ENCODE measurements at regions not wholly inside any gene's neighbourhood (a gene's known extent, or its start where the extent isn't known, plus 50 kb on each side); places are given as distances from the start of the nearest gene placed in this dataset.

DNA sequence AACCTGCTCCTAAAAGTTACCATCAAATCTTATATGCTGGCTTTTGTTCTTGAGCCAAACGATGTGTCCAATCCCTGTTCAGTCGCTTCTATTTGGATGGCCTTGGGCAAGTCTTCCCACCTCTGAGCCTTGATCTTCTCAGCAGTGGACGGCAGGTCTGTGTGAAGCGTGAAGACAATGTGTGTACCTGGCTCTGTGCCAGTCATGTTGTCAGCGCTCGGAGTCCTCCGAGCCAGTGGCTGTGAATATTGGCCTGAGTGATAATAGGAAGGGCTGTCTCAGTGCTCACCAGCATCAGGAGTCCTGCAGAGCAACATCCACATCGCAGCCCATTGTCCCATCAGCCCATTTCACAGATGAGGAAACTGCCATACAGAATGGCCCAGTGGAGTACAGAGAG is 219.0 kb downstream of the CDC5L start:
- no peak for DNase-seq (ENCODE audit: low spot score)
- no peak for FAIRE-seq

GRCh38 chr6:44606976-44607375 is 219.5 kb downstream of the CDC5L start:
- no peak for DNase-seq (ENCODE audit: low spot score)
- no peak for FAIRE-seq

- no peak for FAIRE-seq
- DNase-seq (ENCODE audit: low spot score), result no peak
Measured at GRCh38 chr6:44608175-44608574, 220.7 kb downstream of the CDC5L start.

- no peak for FAIRE-seq
Measured at GRCh38 chr6:44609051-44609612, 221.6 kb downstream of the CDC5L start.

DNA sequence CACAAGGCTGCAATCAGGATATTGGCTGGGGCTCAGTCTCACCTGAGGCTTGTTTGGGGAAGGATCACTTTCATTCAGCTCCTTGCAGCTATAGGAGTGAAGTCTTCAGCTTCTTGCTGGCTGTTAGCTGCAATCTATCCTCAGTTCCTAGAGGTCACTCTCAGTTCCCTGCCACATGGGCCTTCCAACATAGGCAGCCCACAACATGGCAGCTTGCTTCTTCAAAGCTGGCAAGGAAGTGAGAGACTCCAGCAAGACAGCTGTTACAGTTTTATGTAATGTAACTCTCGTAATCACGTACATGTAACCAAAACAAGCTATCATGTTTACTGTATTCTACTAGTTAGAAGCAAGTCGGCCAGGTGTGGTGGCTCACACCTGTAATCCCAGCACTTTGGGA is 226.9 kb downstream of the CDC5L start:
- FAIRE-seq, result no peak
- no peak for DNase-seq (ENCODE audit: low spot score)

More at GRCh38 chr6:44609051-44609612, 221.6 kb downstream of the CDC5L start:
- no peak for DNase-seq (ENCODE audit: low spot score)

DNA sequence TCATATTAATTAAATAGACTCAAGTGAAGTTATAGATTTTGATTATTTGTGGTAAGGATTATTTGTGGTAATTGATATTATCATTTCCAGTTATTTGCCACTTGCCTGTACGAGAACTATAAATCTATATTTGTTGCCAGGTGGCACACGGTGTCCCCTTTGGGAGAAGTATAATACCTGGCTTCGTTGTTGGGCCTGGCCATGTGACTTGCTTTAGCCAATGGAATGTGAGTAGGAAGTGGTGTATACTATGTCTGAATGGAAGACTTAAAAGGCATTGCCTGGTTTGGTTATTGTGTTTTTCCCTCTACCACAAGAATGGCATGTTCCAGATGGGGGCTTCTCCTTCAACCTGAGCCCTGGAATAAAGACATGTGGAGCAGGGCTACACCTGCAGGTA is 228.1 kb downstream of the CDC5L start:
- FAIRE-seq (no peak), DNase-seq (ENCODE audit: low spot score) (no peak)

- FAIRE-seq (no peak), DNase-seq (ENCODE audit: low spot score) (no peak)
Measured at GRCh38 chr6:44617416-44617815, 229.9 kb downstream of the CDC5L start.

DNA sequence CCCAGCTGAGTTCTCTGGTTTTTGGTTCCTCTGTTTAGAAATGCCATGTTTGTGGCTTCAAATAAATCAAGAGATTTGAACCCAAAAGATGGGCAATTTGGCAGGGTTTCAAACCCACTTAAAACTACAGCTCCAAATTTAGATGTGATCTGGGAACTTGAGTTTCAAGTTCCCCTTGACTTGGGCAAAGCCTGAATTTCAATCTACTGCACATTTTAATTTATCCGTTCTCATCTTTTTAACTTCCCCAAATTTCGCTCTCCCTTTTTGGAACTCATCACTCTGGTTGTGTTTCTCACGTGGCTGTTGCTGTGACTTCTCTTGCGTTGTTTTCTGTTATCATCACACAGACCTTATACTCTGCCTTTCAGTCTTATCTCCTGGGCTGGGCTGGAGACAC is 230.9 kb downstream of the CDC5L start:
- no peak for FAIRE-seq
- no peak for DNase-seq (ENCODE audit: low spot score)

GRCh38 chr6:44620922-44621321 is 233.4 kb downstream of the CDC5L start:
- no peak for DNase-seq (ENCODE audit: low spot score)
- FAIRE-seq, result no peak

GRCh38 chr6:44621846-44622245 is 234.3 kb downstream of the CDC5L start:
- FAIRE-seq (no peak), DNase-seq (ENCODE audit: low spot score) (no peak)

DNA sequence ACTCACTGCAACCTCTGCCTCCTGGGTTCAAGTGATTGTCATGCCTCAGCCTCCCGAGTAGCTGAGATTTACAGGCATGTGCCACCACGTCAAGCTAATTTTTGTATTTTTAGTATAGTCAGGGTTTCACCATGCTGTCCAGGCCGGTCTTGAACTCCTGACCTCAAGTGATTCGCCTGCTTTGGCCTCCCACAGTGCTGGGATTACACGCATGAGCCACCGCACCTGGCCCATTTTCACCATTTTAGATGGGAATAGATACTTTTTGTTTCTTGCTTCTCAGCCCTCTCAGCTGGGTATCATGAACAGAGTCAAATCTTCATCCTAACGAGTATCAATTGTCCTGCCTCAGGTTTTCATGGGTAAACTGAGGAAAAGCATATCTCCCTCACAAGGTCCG is 235.0 kb downstream of the CDC5L start:
- FAIRE-seq (no peak), DNase-seq (ENCODE audit: low spot score) (no peak)

- no peak for FAIRE-seq
Measured at GRCh38 chr6:44622956-44623355, 235.4 kb downstream of the CDC5L start.

DNA sequence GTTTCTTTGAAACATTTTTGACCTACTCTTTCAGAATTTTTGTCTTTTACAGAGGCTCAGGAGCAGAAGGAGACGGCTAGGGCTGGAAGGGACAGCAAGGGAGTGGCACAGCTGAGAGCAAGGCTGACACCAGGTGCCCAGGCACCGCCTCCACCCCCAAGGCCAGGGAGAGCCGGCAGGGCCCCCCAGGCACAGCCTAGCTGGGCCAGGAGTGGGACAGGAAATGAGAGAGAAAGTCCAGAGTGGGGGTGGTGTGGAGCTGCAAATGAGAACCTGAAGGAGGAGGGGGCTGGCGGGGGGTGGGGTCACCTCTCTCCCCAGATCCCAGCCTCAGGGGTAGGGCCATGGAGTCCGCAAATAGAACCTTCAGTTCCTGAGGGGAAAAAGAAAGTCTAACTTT is 236.7 kb downstream of the CDC5L start:
- DNase-seq (ENCODE audit: low spot score), result no peak
- FAIRE-seq, result no peak

More at GRCh38 chr6:44622956-44623355, 235.4 kb downstream of the CDC5L start:
- DNase-seq (ENCODE audit: low spot score), result no peak

GRCh38 chr6:44624936-44625573 is 237.5 kb downstream of the CDC5L start:
- no peak for FAIRE-seq
- no peak for DNase-seq (ENCODE audit: low spot score)

- DNase-seq (ENCODE audit: low spot score) (no peak), FAIRE-seq (peak; percentile 98)
Measured at GRCh38 chr6:44625996-44626395, 238.5 kb downstream of the CDC5L start.

- no peak for FAIRE-seq
- no peak for DNase-seq (ENCODE audit: low spot score)
Measured at GRCh38 chr6:44626616-44627015, 239.1 kb downstream of the CDC5L start.

- DNase-seq (ENCODE audit: low spot score), result no peak
- peak; percentile 89 for FAIRE-seq
Measured at GRCh38 chr6:44627091-44627882, 239.8 kb downstream of the CDC5L start.

GRCh38 chr6:44627883-44628271 is 240.4 kb downstream of the CDC5L start:
- FAIRE-seq (no peak), DNase-seq (ENCODE audit: low spot score) (no peak)

DNA sequence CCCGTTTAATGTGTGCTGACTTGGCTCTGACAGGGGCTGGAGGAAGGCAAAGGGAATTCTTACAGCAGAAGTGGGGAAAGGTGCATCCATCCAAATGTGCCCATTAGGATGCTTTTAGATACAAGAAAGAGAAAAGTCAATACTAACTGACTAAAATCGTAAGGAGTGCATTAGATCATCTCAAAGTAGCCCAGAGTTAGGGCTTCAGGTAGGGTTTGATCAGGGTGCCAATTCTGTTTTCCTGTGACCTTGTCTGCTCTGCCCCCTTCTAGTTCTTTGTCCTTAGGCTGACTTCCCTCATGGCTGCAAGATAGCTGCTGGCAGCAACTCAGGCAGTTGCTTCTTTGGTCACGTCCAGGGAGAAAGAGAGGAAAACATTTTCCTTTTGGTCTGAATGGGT is 240.8 kb downstream of the CDC5L start:
- DNase-seq (ENCODE audit: low spot score) (no peak), FAIRE-seq (no peak)

- FAIRE-seq (no peak), DNase-seq (ENCODE audit: low spot score) (no peak)
Measured at GRCh38 chr6:44629636-44630035, 242.1 kb downstream of the CDC5L start.

DNA sequence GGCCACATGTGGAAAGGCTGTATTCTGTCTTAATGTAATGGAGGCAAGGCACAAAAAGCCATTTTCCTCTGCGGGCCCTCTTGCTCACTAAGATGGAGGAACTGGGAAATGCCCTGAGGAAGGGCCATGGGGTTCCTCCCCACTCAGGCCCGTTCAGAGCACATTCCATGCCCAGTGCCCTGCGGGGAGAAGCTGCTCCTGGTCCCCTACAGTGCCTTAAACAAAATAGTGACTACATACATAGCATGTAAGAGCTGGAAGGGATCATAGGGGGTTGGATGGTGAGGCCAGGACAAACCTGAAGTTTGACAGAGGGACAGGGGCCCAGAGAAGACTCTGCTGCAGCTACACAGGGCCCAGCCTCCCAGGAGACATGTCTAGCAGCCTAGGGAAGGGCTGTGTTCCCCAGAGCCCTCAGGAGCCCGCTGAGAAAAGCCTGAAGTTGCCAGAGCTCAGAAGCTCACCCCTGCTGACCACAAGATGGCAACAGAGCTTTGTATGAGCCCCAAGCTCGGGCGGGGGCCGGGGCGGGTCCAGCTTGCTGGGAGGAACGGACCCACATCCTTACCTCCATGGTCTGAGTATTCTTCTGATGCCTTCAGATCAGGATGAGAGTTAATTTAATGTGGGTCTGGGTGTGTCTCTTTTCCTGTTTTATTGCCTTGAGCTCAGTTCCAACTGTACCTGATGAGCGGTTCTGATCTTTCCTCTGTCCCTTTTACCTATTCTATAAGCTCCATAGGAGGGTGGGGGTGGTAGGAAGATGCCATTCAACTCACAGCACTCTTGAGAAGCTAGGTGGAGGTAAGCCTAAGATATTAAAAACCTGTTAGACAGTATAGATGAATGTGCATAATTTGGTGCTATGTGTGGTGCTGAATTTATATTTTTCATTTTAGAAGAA is 242.9 kb downstream of the CDC5L start:
- FAIRE-seq (no peak), DNase-seq (ENCODE audit: low spot score) (peak; percentile 89)

- DNase-seq (ENCODE audit: low spot score), result no peak
- FAIRE-seq, result no peak
Measured at GRCh38 chr6:44631968-44632367, 244.5 kb downstream of the CDC5L start.
